Caco-2 (cell line): ENCODE measurements at regions not wholly inside any gene's neighbourhood (a gene's known extent, or its start where the extent isn't known, plus 50 kb on each side); places are given as distances from the start of the nearest gene placed in this dataset.

ENCODE experiments used
- BruUV-seq: library from RNA; stranded (reverse); fragments of 400-500 nt; replicated peaks from 2 replicates; lab custom pipeline; 2021; lab: Mats Ljungman, UMichigan
- CTCF ChIA-PET: fragments of 300-600 bp; sonication (Branson Sonifier 250); formaldehyde crosslinking; loops from one replicate; lab custom pipeline; 2022; ENCODE audit warnings: antibody characterized with exemption; lab: Charles Lee
- POLR2A ChIA-PET: fragments of 300-600 bp; sonication (Branson Sonifier 250); formaldehyde crosslinking; loops from one replicate; lab custom pipeline; 2022; ENCODE audit warnings: antibody characterized with exemption; lab: Charles Lee
- DNase-seq, 2 experiments: peaks; one replicate each; pipeline versions ENCODE4 v3.0.0 to v3.0.0-alpha.2; 2020 to 2022
- H3K27me3 ChIP-seq: replicated peaks from 2 replicates; pipeline ENCODE4 v1.6.0; 2011; ENCODE audit warnings: low read length; ENCODE audit not compliant: control insufficient read depth, insufficient read depth
- H3K36me3 ChIP-seq: 2 replicates; pipeline ENCODE4 v1.5.1; 2011; ENCODE audit warnings: low read length; ENCODE audit not compliant: control insufficient read depth, insufficient read depth
- H3K4me1 ChIP-seq: fragments of 250-450 bp; sonication (Bioruptor Pico); 2 replicates; pipeline ENCODE4 v1.5.1; 2020; ENCODE audit warnings: mild to moderate bottlenecking
- H3K4me3 ChIP-seq: 2 replicates; pipeline ENCODE4 v1.5.1; 2011; ENCODE audit warnings: low read depth, mild to moderate bottlenecking, control low read depth, low read length
- H3K9me3 ChIP-seq: fragments of 250-450 bp; sonication (Bioruptor Pico); 2 replicates; pipeline ENCODE4 v1.5.1; 2020; ENCODE audit warnings: mild to moderate bottlenecking, moderate library complexity
- H3K27ac Mint-ChIP-seq: one replicate; pipeline ENCODE4 v1.8.0; 2022; ENCODE audit warnings: mixed read lengths; ENCODE audit not compliant: unreplicated experiment
- H3K27me3 Mint-ChIP-seq: one replicate; pipeline ENCODE4 v1.8.0; 2022; ENCODE audit warnings: mixed read lengths; ENCODE audit not compliant: insufficient read depth, unreplicated experiment
- H3K36me3 Mint-ChIP-seq: one replicate; pipeline ENCODE4 v1.8.0; 2022; ENCODE audit warnings: mild to moderate bottlenecking, mixed read lengths; ENCODE audit not compliant: insufficient read depth, unreplicated experiment
- H3K4me1 Mint-ChIP-seq: one replicate; pipeline ENCODE4 v1.8.0; 2022; ENCODE audit warnings: low read depth, mixed read lengths; ENCODE audit not compliant: unreplicated experiment
- H3K4me3 Mint-ChIP-seq: one replicate; pipeline ENCODE4 v1.8.0; 2022; ENCODE audit warnings: mild to moderate bottlenecking, moderate library complexity, mixed read lengths; ENCODE audit not compliant: unreplicated experiment
- H3K9me3 Mint-ChIP-seq: one replicate; pipeline ENCODE4 v1.8.0; 2022; ENCODE audit warnings: mixed read lengths; ENCODE audit not compliant: unreplicated experiment
- intact Hi-C: fragments of 100-400 bp; cut with micrococcal nuclease; formaldehyde crosslinking; loops from one replicate; pipeline ENCODE4 v1.10.0; 2022; ENCODE audit not compliant: unreplicated experiment
- TF ChIP-seq, protein P1 (sequence below), 2 experiments: fragments of 200-600 bp in 1 of 2; IDR thresholded peaks; 1 replicate in 1 of 2; 2 replicates in 1 of 2; pipeline versions ENCODE4 v1.5.1 to v1.8.0; 2011 to 2022; ENCODE audit warnings: antibody characterized with exemption in 1 of 2, control low read depth in 1 of 2, inconsistent platforms in 1 of 2, low read depth in 1 of 2, low read length in 1 of 2, mild to moderate bottlenecking in 1 of 2, moderate library complexity in 1 of 2; ENCODE audit not compliant: insufficient read depth in 1 of 2, severe bottlenecking in 1 of 2, unreplicated experiment in 1 of 2

DNA sequence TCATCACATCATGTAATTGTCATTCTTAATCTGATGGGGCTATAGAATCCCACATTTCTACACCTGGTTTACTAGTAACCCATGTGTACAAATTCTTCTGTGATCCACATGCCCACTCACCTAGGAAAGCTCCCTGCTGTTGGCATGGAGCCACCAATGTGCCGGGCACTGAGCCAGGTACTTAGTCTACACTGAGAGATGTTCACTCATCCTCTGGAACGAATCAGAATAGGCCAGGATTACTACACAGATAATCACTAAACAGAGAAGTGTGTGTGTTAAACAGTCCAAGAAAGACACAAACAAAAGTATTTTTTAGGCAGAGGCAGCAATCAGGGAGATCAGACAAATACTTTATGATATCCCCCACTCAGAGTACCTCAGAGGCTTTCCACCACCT is 193.2 kb upstream of the VGLL2 start:
- Histone ChIP-seq H3K9me3 (no peaks in the 10 kb centered on the region), H3K4me1 (peaks cover 21% of the 10 kb centered on the region), H3K27me3 (no peaks in the 10 kb centered on the region), H3K36me3 (no peaks in the 10 kb centered on the region), H3K4me3 (no peak overlapping the region)
- TF ChIP-seq, protein P1, sequence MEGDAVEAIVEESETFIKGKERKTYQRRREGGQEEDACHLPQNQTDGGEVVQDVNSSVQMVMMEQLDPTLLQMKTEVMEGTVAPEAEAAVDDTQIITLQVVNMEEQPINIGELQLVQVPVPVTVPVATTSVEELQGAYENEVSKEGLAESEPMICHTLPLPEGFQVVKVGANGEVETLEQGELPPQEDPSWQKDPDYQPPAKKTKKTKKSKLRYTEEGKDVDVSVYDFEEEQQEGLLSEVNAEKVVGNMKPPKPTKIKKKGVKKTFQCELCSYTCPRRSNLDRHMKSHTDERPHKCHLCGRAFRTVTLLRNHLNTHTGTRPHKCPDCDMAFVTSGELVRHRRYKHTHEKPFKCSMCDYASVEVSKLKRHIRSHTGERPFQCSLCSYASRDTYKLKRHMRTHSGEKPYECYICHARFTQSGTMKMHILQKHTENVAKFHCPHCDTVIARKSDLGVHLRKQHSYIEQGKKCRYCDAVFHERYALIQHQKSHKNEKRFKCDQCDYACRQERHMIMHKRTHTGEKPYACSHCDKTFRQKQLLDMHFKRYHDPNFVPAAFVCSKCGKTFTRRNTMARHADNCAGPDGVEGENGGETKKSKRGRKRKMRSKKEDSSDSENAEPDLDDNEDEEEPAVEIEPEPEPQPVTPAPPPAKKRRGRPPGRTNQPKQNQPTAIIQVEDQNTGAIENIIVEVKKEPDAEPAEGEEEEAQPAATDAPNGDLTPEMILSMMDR (IDR thresholded peaks at IDR 0.05; ENCODE audit: insufficient read depth in 1 of 2, low read depth in 1 of 2, low read length in 1 of 2, severe bottlenecking in 1 of 2, unreplicated experiment in 1 of 2), result no peak
- no peaks in the 10 kb centered on the region for H3K9me3 Mint-ChIP-seq
- DNase-seq, result no peak
- intact Hi-C loops, result no loop called here
- ChIA-PET POLR2A (no interaction called here), CTCF (no interaction called here)
- no TSS peak for BruUV-seq
- H3K27me3 Mint-ChIP-seq, result peaks cover 3% of the 10 kb centered on the region
- H3K36me3 Mint-ChIP-seq, result no peaks in the 10 kb centered on the region
- H3K4me3 Mint-ChIP-seq, result no peak overlapping the region
- peaks cover 21% of the 10 kb centered on the region for H3K4me1 Mint-ChIP-seq
- no peak overlapping the region for H3K27ac Mint-ChIP-seq

DNA sequence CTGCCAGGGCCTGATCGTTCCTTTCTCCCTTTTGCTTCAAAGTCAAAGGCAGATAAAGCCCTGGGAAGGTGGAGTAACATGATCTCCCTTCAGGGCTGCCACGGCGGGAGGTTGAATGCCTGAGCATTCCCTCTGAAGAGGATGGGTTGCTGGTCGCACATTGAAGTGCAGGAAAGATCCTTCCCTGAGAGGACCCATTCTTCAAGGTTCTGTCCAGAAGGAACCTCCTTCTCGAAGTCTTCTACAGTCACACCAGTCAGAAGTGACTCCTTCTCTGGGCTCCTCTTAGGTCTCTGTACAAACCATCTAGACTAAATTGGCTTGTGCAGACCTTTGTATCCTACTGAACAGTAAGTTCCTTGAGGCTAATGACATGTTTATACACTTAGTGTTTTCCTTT is 192.6 kb upstream of the VGLL2 start:
- Mint-ChIP-seq H3K36me3 (no peaks in the 10 kb centered on the region), H3K9me3 (no peaks in the 10 kb centered on the region), H3K4me3 (no peak overlapping the region), H3K4me1 (peaks cover 21% of the 10 kb centered on the region), H3K27ac (no peak overlapping the region), H3K27me3 (peaks cover 3% of the 10 kb centered on the region)
- Histone ChIP-seq H3K4me3 (no peak overlapping the region), H3K9me3 (no peaks in the 10 kb centered on the region), H3K27me3 (no peaks in the 10 kb centered on the region), H3K4me1 (peaks cover 21% of the 10 kb centered on the region), H3K36me3 (no peaks in the 10 kb centered on the region)
- intact Hi-C loops, result no loop called here
- ChIA-PET POLR2A (no interaction called here), CTCF (no interaction called here)
- TF ChIP-seq, protein P1 (IDR thresholded peaks at IDR 0.05; ENCODE audit: insufficient read depth in 1 of 2, low read depth in 1 of 2, low read length in 1 of 2, severe bottlenecking in 1 of 2, unreplicated experiment in 1 of 2), result no peak
- no TSS peak for BruUV-seq
- DNase-seq, result no peak

DNA sequence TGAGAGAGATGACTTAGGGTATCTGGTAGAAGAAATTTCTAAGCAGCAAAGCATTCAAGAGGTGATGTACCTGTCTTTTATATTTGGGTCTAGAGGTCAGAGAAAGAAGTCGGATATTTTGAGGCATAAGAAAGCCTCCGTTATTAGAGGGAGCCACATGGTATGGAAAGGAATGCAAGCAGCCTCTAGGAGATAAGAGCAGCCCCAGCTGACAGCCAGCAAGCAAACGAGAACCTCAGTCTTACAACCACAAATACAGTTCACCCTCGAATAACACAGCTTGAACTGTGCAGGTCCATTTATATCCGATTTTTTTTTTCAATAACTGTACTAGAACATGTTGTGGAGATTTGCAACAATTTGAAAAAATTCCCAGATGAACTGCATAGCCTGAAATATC is 190.7 kb upstream of the VGLL2 start:
- Histone ChIP-seq H3K36me3 (no peaks in the 10 kb centered on the region), H3K4me1 (peaks cover 21% of the 10 kb centered on the region), H3K27me3 (no peaks in the 10 kb centered on the region), H3K9me3 (no peaks in the 10 kb centered on the region), H3K4me3 (no peak overlapping the region)
- no peaks in the 10 kb centered on the region for H3K9me3 Mint-ChIP-seq
- peak overlapping the region; percentile 8 for H3K4me3 Mint-ChIP-seq
- TF ChIP-seq, protein P1 (IDR thresholded peaks at IDR 0.05; ENCODE audit: insufficient read depth in 1 of 2, low read depth in 1 of 2, low read length in 1 of 2, severe bottlenecking in 1 of 2, unreplicated experiment in 1 of 2), result no peak
- no peak overlapping the region for H3K27ac Mint-ChIP-seq
- BruUV-seq, result no TSS peak
- CTCF ChIA-PET, result no interaction called here
- peaks cover 3% of the 10 kb centered on the region for H3K27me3 Mint-ChIP-seq
- H3K4me1 Mint-ChIP-seq, result peaks cover 21% of the 10 kb centered on the region
- peak; percentile 10 to 35 for DNase-seq
- intact Hi-C loops, result no loop called here
- H3K36me3 Mint-ChIP-seq, result no peaks in the 10 kb centered on the region
- POLR2A ChIA-PET, result no interaction called here
